ENCODE measurements at regions not wholly inside any gene's neighbourhood (a gene's known extent, or its start where the extent isn't known, plus 50 kb on each side); places are given as distances from the start of the nearest gene placed in this dataset.

GRCh38 chr6:9155836-9156235 is 720.5 kb upstream of the SLC35B3 start:
- TF ChIP-seq, protein P1, sequence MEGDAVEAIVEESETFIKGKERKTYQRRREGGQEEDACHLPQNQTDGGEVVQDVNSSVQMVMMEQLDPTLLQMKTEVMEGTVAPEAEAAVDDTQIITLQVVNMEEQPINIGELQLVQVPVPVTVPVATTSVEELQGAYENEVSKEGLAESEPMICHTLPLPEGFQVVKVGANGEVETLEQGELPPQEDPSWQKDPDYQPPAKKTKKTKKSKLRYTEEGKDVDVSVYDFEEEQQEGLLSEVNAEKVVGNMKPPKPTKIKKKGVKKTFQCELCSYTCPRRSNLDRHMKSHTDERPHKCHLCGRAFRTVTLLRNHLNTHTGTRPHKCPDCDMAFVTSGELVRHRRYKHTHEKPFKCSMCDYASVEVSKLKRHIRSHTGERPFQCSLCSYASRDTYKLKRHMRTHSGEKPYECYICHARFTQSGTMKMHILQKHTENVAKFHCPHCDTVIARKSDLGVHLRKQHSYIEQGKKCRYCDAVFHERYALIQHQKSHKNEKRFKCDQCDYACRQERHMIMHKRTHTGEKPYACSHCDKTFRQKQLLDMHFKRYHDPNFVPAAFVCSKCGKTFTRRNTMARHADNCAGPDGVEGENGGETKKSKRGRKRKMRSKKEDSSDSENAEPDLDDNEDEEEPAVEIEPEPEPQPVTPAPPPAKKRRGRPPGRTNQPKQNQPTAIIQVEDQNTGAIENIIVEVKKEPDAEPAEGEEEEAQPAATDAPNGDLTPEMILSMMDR (IDR thresholded peaks at IDR 0.05; ENCODE audit: insufficient read depth, low read depth, low read length) = no peak
- no peak for TF ChIP-seq EZH2 (IDR thresholded peaks at IDR 0.05; ENCODE audit: insufficient read depth, low read length)
